MM.1S (cell line): ENCODE measurements at regions not wholly inside any gene's neighbourhood (a gene's known extent, or its start where the extent isn't known, plus 50 kb on each side); places are given as distances from the start of the nearest gene placed in this dataset.

Source experiments
- DNase-seq: peaks from one replicate; pipeline ENCODE4 v3.0.0-alpha.2; 2015
- H2AFZ ChIP-seq: fragments of 300-600 bp; sonication (generic); 2 replicates; pipeline ENCODE4 v1.6.0; 2016; ENCODE audit warnings: antibody characterized with exemption, low read length
- H3F3A ChIP-seq: fragments of 300-600 bp; sonication (generic); 2 replicates; pipeline ENCODE4 v1.6.1; 2016; ENCODE audit warnings: mild to moderate bottlenecking, antibody characterized with exemption, low read length, moderate library complexity, mixed read lengths; ENCODE audit not compliant: insufficient read depth
- H3K27ac ChIP-seq: fragments of 300-600 bp; sonication (generic); 2 replicates; pipeline ENCODE4 v1.5.1; 2016; ENCODE audit warnings: mild to moderate bottlenecking, low read length
- H3K27me3 ChIP-seq: fragments of 300-600 bp; sonication (generic); replicated peaks from 2 replicates; pipeline ENCODE4 v1.6.0; 2016; ENCODE audit warnings: low read length; ENCODE audit not compliant: insufficient read depth
- H3K36me3 ChIP-seq: fragments of 300-600 bp; sonication (generic); replicated peaks from 2 replicates; pipeline ENCODE4 v1.6.1; 2016; ENCODE audit warnings: mild to moderate bottlenecking, low read length, mixed read lengths; ENCODE audit not compliant: insufficient read depth
- H3K4me1 ChIP-seq: fragments of 300-600 bp; sonication (generic); 2 replicates; pipeline ENCODE4 v1.6.1; 2016; ENCODE audit warnings: low read length, mixed read lengths
- H3K4me2 ChIP-seq: fragments of 300-600 bp; sonication (generic); 2 replicates; pipeline ENCODE4 v1.6.0; 2016; ENCODE audit warnings: low read depth, low read length
- H3K4me3 ChIP-seq: fragments of 300-600 bp; sonication (generic); 2 replicates; pipeline ENCODE4 v1.5.1; 2016; ENCODE audit warnings: low read length, mixed read lengths
- H3K79me2 ChIP-seq: fragments of 300-600 bp; sonication (generic); 2 replicates; pipeline ENCODE4 v1.6.1; 2016; ENCODE audit warnings: mixed run types, low read length, mixed read lengths
- H3K9ac ChIP-seq: fragments of 300-600 bp; sonication (generic); 2 replicates; pipeline ENCODE4 v1.6.1; 2016; ENCODE audit warnings: low read length, mixed read lengths
- H3K9me2 ChIP-seq: fragments of 300-600 bp; sonication (generic); replicated peaks from 2 replicates; pipeline ENCODE4 v1.6.1; 2016; ENCODE audit warnings: mild to moderate bottlenecking, low read length, mixed read lengths; ENCODE audit not compliant: insufficient read depth
- H3K9me3 ChIP-seq: fragments of 300-600 bp; sonication (generic); replicated peaks from 2 replicates; pipeline ENCODE4 v1.6.1; 2016; ENCODE audit warnings: mild to moderate bottlenecking, low read length, mixed read lengths; ENCODE audit not compliant: insufficient read depth
- H4K20me1 ChIP-seq: fragments of 300-600 bp; sonication (generic); 2 replicates; pipeline ENCODE4 v1.6.1; 2016; ENCODE audit warnings: mild to moderate bottlenecking, low read length, moderate library complexity, mixed read lengths; ENCODE audit not compliant: insufficient read depth
- EZH2 ChIP-seq: fragments of 300-600 bp; sonication (generic); optimal IDR thresholded peaks from 2 replicates; pipeline ENCODE3; 2017; ENCODE audit warnings: low read depth, mild to moderate bottlenecking, antibody characterized with exemption, low read length, mixed read lengths
- EZH2phosphoT487 ChIP-seq: fragments of 300-600 bp; sonication (generic); IDR thresholded peaks from 2 replicates; pipeline ENCODE4 v1.6.1; 2018; ENCODE audit warnings: antibody characterized with exemption, low read length
- TF ChIP-seq, protein P1 (sequence below): fragments of 300-600 bp; sonication (generic); IDR thresholded peaks from 2 replicates; pipeline ENCODE4 v1.5.1; 2016; ENCODE audit warnings: antibody characterized with exemption, low read length, mixed read lengths

DNA sequence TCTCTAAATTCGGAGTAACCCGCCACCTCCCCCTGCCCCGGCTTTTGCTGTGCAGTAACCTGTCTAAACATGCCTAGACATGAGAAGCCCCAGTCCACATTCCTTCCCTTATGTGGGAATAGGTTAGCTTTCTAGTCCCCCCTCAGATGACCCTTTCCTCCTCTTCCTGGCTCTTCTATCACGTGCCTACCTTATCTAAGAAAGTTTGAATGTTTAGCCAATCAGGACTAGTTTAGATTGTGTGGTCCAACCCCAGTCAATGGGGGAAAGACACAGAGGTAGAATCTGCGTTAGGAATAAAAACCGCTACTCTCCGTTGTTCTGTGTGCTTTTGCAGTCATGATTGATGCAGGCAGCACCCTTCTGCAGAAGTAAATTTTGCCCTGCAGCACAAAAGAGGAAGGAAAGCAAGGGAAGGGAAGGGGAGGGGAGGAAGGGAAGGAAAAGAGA is 69.0 kb upstream of the CD93 start:
- H3K27ac ChIP-seq = no peak overlapping the region
- H2AFZ ChIP-seq = no peak overlapping the region
- no peak overlapping the region for H3K9ac ChIP-seq
- H3F3A ChIP-seq = no peaks in the 10 kb centered on the region
- no peak overlapping the region for H3K4me3 ChIP-seq
- H3K4me1 ChIP-seq = no peaks in the 10 kb centered on the region
- H3K9me2 ChIP-seq = no peaks in the 10 kb centered on the region
- no peaks in the 10 kb centered on the region for H4K20me1 ChIP-seq
- no peaks in the 10 kb centered on the region for H3K9me3 ChIP-seq
- TF ChIP-seq EZH2 = no peak
- TF ChIP-seq, protein P1, sequence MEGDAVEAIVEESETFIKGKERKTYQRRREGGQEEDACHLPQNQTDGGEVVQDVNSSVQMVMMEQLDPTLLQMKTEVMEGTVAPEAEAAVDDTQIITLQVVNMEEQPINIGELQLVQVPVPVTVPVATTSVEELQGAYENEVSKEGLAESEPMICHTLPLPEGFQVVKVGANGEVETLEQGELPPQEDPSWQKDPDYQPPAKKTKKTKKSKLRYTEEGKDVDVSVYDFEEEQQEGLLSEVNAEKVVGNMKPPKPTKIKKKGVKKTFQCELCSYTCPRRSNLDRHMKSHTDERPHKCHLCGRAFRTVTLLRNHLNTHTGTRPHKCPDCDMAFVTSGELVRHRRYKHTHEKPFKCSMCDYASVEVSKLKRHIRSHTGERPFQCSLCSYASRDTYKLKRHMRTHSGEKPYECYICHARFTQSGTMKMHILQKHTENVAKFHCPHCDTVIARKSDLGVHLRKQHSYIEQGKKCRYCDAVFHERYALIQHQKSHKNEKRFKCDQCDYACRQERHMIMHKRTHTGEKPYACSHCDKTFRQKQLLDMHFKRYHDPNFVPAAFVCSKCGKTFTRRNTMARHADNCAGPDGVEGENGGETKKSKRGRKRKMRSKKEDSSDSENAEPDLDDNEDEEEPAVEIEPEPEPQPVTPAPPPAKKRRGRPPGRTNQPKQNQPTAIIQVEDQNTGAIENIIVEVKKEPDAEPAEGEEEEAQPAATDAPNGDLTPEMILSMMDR = no peak
- no peak for TF ChIP-seq EZH2phosphoT487
- H3K27me3 ChIP-seq = no peaks in the 10 kb centered on the region
- no peaks in the 10 kb centered on the region for H3K79me2 ChIP-seq
- no peak for DNase-seq
- no peaks in the 10 kb centered on the region for H3K36me3 ChIP-seq
- H3K4me2 ChIP-seq = no peak overlapping the region

DNA sequence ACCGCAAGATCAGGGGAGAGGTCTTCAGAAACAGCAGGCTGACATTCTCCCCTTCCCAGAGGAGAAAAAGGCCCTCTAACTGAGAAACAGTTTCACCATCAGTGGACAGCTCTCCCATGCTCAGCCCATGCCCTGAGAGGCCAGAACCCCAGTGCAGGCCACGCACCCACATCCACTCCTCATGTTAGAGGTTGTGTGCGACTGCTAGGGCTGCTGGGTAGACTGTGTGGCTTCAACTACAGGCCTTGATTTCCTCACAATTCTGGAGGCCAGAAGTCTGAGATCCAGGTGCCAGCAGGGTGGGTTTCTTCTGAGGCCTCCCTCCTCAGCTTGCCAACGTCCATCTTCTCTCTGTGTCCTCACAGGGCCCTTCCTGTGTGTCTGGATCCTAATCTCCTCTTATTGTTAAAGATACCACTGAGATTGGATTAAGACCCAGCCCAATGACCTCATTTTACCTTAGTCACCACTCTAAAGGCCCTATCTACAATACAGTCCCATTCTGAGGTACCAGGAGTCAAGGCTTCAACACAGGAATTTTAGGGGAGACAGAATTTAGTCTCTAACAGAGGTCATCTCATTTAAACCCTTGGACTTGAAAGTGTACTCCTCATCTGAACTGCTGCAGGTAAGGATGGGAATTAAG is 67.7 kb upstream of the CD93 start:
- no peak overlapping the region for H2AFZ ChIP-seq
- H3K4me1 ChIP-seq = no peaks in the 10 kb centered on the region
- no peaks in the 10 kb centered on the region for H3K27me3 ChIP-seq

DNA sequence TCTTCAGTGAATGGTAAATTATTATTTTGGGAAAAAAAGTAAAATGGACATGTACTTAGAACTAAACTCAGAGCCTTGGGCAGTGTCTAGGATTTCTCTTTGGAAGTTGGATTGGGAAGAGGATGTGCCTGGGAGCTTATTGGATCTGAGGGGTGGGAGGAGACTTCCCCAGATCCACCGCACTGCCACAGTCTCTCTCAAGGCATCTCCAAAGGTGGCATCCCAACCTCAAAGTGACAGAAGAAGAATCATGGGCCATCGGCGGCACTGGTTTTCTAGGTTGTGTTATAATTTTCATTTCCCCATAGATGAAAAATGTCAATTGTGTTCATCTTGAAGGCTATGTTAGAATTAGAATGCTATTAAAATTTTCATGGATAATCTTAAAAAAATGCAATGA is 66.8 kb upstream of the CD93 start:
- Histone ChIP-seq H2AFZ (no peak overlapping the region), H3K27ac (no peak overlapping the region), H3K9me2 (no peaks in the 10 kb centered on the region), H3K36me3 (no peaks in the 10 kb centered on the region), H3F3A (no peaks in the 10 kb centered on the region), H4K20me1 (no peaks in the 10 kb centered on the region), H3K79me2 (no peaks in the 10 kb centered on the region), H3K9me3 (no peaks in the 10 kb centered on the region), H3K27me3 (no peaks in the 10 kb centered on the region), H3K4me2 (no peak overlapping the region), H3K4me3 (no peak overlapping the region), H3K4me1 (no peaks in the 10 kb centered on the region; the same call in 1 of the 2 replicates), H3K9ac (no peak overlapping the region)
- TF ChIP-seq EZH2phosphoT487 = no peak
- TF ChIP-seq, protein P1 = no peak
- no peak for TF ChIP-seq EZH2
- no peak for DNase-seq

More for the DNA sequence above, 67.7 kb upstream of the CD93 start:
- no peak for DNase-seq
- no peaks in the 10 kb centered on the region for H3K9me3 ChIP-seq
- no peak overlapping the region for H3K4me3 ChIP-seq
- no peak overlapping the region for H3K4me2 ChIP-seq
- H3K27ac ChIP-seq = no peak overlapping the region
- no peaks in the 10 kb centered on the region for H3F3A ChIP-seq
- no peaks in the 10 kb centered on the region for H3K9me2 ChIP-seq
- TF ChIP-seq, protein P1 = no peak
- TF ChIP-seq EZH2phosphoT487 (no peak), EZH2 (no peak)
- H3K9ac ChIP-seq = no peak overlapping the region
- no peaks in the 10 kb centered on the region for H4K20me1 ChIP-seq
- H3K79me2 ChIP-seq = no peaks in the 10 kb centered on the region
- H3K36me3 ChIP-seq = no peaks in the 10 kb centered on the region
